DMS114 treated with DMSO at 0.1 percent for 48 hours (cell line): ENCODE measurements at regions not wholly inside any gene's neighbourhood (a gene's known extent, or its start where the extent isn't known, plus 50 kb on each side); places are given as distances from the start of the nearest gene placed in this dataset.

Experiments
- DNase-seq: peaks from one replicate; lab custom pipeline; 2025; ENCODE audit not compliant: unreplicated experiment; lab: John Stamatoyannopoulos, UW

GRCh38 chr6:44050872-44051505 is 76.3 kb downstream of the MRPL14 start:
- no peak for DNase-seq

- DNase-seq, result no peak
Observed at GRCh38 chr6:44049989-44050871, 77.0 kb downstream of the MRPL14 start.

GRCh38 chr6:44049163-44049988 is 77.9 kb downstream of the MRPL14 start:
- no peak for DNase-seq

- no peak for DNase-seq
Observed at GRCh38 chr6:44048277-44048676, 79.0 kb downstream of the MRPL14 start.

GRCh38 chr6:44047801-44048200 is 79.5 kb downstream of the MRPL14 start:
- no peak for DNase-seq

GRCh38 chr6:44047179-44047546 is 80.1 kb downstream of the MRPL14 start:
- no peak for DNase-seq

- no peak for DNase-seq
Observed at GRCh38 chr6:44046516-44047178, 80.6 kb downstream of the MRPL14 start.

GRCh38 chr6:44045672-44046015 is 81.6 kb downstream of the MRPL14 start:
- no peak for DNase-seq

GRCh38 chr6:44044940-44045671 is 82.1 kb downstream of the MRPL14 start:
- no peak for DNase-seq

GRCh38 chr6:44044154-44044539 is 83.1 kb downstream of the MRPL14 start:
- DNase-seq, result no peak

- no peak for DNase-seq
Observed at GRCh38 chr6:44043479-44044153, 83.6 kb downstream of the MRPL14 start.

GRCh38 chr6:44042989-44043478 is 84.2 kb downstream of the MRPL14 start:
- no peak for DNase-seq

- DNase-seq, result no peak
Observed at GRCh38 chr6:44042261-44042988, 84.8 kb downstream of the MRPL14 start.

GRCh38 chr6:44041461-44042260 is 85.6 kb downstream of the MRPL14 start:
- DNase-seq, result no peak

GRCh38 chr6:44040786-44041185 is 86.5 kb downstream of the MRPL14 start:
- DNase-seq, result no peak

GRCh38 chr6:44039839-44040350 is 87.4 kb downstream of the MRPL14 start:
- DNase-seq, result no peak

- DNase-seq, result no peak
Observed at GRCh38 chr6:44039191-44039719, 88.0 kb downstream of the MRPL14 start.

- DNase-seq, result no peak
Observed at GRCh38 chr6:44038543-44039065, 88.6 kb downstream of the MRPL14 start.
